ENCODE measurements at regions not wholly inside any gene's neighbourhood (a gene's known extent, or its start where the extent isn't known, plus 50 kb on each side); places are given as distances from the start of the nearest gene placed in this dataset.

DNA sequence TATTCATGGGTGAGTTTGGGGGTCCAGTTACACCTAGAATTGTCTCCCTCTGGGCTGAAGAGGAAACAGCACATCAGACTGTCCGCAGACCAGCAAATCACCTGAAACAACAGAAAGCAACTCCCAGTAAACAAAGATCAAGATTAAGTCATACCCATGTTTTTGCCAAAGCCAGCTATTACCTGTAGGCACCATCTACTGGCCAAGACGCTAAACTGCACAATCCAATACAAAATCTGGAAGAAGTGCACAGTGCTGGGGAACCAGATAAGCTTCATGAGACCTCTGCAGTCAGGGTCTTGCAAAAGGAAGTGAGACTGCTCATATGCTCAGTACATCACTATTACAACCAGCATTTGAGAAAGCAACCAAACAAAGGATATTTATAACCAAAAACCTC, 157.5 kb upstream of the ITM2A start:
- TF ChIP-seq, protein P1, sequence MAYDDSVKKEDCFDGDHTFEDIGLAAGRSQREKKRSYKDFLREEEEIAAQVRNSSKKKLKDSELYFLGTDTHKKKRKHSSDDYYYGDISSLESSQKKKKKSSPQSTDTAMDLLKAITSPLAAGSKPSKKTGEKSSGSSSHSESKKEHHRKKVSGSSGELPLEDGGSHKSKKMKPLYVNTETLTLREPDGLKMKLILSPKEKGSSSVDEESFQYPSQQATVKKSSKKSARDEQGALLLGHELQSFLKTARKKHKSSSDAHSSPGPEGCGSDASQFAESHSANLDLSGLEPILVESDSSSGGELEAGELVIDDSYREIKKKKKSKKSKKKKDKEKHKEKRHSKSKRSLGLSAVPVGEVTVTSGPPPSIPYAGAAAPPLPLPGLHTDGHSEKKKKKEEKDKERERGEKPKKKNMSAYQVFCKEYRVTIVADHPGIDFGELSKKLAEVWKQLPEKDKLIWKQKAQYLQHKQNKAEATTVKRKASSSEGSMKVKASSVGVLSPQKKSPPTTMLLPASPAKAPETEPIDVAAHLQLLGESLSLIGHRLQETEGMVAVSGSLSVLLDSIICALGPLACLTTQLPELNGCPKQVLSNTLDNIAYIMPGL (CRISPR knock-in tag; IDR thresholded peaks at IDR 0.05), result no peak
- TF ChIP-seq, protein P2, sequence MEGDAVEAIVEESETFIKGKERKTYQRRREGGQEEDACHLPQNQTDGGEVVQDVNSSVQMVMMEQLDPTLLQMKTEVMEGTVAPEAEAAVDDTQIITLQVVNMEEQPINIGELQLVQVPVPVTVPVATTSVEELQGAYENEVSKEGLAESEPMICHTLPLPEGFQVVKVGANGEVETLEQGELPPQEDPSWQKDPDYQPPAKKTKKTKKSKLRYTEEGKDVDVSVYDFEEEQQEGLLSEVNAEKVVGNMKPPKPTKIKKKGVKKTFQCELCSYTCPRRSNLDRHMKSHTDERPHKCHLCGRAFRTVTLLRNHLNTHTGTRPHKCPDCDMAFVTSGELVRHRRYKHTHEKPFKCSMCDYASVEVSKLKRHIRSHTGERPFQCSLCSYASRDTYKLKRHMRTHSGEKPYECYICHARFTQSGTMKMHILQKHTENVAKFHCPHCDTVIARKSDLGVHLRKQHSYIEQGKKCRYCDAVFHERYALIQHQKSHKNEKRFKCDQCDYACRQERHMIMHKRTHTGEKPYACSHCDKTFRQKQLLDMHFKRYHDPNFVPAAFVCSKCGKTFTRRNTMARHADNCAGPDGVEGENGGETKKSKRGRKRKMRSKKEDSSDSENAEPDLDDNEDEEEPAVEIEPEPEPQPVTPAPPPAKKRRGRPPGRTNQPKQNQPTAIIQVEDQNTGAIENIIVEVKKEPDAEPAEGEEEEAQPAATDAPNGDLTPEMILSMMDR (IDR thresholded peaks at IDR 0.05), result 0 out of 2 replicates have a peak, but pooled peaks have one; percentile 12
- Mint-ChIP-seq H3K4me1 (peaks cover 4% of the 10 kb centered on the region), H3K36me3 (no peaks in the 10 kb centered on the region), H3K27me3 (ENCODE audit: low read depth) (no peaks in the 10 kb centered on the region; the same call in none of the 2 replicates), H3K9me3 (peaks cover 12% of the 10 kb centered on the region), H3K4me3 (no peak overlapping the region), H3K27ac (no peak overlapping the region)
- ChIA-PET POLR2A (no interaction called here), CTCF (interaction anchor here (1.4 kb wide), 1 partner anchor 10 kb away, joined by 4 read pairs; no protein-coding TSS in a partner anchor)
- DNase-seq (ENCODE audit: low spot score) (no peak), ATAC-seq (peak; percentile 48; the same call in 1 of the 2 replicates)

DNA sequence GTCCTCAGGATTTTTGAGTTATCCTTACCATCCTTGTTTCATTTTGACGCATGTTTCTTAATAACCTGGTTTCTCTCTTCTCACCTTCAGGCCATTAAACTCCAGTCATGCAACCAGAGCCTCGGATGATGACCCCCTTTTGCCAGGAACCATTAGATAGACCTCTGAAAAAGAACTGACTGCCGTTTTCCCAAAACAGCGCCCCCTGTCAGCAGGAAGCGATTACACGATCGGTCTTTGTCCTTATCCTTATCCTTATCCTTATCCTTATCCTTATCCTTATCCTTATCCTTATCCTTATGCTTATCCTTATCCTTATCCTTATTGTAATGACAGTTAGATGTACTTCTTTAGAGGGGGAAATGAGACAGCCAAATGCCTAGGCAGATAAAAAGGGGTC, 148.4 kb upstream of the ITM2A start:
- POLR2A ChIA-PET, result no interaction called here
- Mint-ChIP-seq H3K4me1 (no peaks in the 10 kb centered on the region), H3K27me3 (ENCODE audit: low read depth) (no peaks in the 10 kb centered on the region), H3K36me3 (no peaks in the 10 kb centered on the region), H3K4me3 (no peak overlapping the region), H3K27ac (no peak overlapping the region), H3K9me3 (peaks cover 5% of the 10 kb centered on the region)
- peak; percentile 20 for DNase-seq (ENCODE audit: low spot score)
- TF ChIP-seq, protein P3, sequence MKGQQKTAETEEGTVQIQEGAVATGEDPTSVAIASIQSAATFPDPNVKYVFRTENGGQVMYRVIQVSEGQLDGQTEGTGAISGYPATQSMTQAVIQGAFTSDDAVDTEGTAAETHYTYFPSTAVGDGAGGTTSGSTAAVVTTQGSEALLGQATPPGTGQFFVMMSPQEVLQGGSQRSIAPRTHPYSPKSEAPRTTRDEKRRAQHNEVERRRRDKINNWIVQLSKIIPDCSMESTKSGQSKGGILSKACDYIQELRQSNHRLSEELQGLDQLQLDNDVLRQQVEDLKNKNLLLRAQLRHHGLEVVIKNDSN (CRISPR knock-in tag; IDR thresholded peaks at IDR 0.05), result no peak
- TF ChIP-seq, protein P2 (IDR thresholded peaks at IDR 0.05), result no peak
- TF ChIP-seq, protein P4, sequence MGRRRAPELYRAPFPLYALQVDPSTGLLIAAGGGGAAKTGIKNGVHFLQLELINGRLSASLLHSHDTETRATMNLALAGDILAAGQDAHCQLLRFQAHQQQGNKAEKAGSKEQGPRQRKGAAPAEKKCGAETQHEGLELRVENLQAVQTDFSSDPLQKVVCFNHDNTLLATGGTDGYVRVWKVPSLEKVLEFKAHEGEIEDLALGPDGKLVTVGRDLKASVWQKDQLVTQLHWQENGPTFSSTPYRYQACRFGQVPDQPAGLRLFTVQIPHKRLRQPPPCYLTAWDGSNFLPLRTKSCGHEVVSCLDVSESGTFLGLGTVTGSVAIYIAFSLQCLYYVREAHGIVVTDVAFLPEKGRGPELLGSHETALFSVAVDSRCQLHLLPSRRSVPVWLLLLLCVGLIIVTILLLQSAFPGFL (CRISPR knock-in tag; IDR thresholded peaks at IDR 0.05; ENCODE audit: borderline replicate concordance), result no peak
- TF ChIP-seq ZNF121 (CRISPR knock-in tag; IDR thresholded peaks at IDR 0.05), result no peak
- TF ChIP-seq ZNF423 (CRISPR knock-in tag; IDR thresholded peaks at IDR 0.05), result no peak
- no peak for TF ChIP-seq ELF4 (CRISPR knock-in tag; IDR thresholded peaks at IDR 0.05; ENCODE audit: low read depth)
- TF ChIP-seq, protein P5, sequence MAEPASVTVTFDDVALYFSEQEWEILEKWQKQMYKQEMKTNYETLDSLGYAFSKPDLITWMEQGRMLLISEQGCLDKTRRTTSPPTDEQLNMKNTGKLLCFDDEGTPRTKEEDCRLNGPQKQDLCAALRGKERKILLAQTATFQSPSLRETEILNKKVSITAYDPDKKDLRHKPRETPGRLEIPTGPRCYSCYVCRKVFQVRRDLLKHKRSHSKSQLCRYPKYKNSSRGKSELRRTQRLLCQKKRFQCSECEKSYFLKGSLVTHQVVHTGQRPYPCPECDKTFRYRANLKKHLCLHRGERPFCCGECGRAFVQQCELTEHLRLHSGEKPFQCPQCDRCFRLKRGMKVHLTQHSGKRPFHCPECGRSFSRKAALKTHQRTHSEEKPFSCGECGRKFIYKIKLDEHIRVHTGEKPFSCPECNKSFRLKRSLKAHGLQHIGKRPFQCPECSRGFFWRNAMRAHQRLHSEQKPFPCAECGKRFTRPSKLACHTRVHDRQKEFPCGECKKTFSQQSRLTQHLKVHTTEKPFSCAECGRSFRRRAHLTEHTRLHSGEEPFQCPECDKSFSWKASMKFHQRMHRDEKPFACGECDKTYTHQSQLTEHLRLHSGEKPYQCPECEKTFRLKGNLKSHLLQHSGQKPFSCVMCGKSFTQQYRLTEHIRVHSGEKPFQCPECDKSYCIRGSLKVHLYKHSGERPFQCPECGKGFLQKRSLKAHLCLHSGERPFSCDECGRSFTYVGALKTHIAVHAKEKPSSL (CRISPR knock-in tag; conservative IDR thresholded peaks at IDR 0.05), result no peak
- TF ChIP-seq, protein P1 (CRISPR knock-in tag; IDR thresholded peaks at IDR 0.05), result no peak
- TF ChIP-seq, protein P6, sequence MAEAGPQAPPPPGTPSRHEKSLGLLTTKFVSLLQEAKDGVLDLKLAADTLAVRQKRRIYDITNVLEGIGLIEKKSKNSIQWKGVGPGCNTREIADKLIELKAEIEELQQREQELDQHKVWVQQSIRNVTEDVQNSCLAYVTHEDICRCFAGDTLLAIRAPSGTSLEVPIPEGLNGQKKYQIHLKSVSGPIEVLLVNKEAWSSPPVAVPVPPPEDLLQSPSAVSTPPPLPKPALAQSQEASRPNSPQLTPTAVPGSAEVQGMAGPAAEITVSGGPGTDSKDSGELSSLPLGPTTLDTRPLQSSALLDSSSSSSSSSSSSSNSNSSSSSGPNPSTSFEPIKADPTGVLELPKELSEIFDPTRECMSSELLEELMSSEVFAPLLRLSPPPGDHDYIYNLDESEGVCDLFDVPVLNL (CRISPR knock-in tag; IDR thresholded peaks at IDR 0.05; ENCODE audit: borderline replicate concordance, low read depth), result no peak
- TF ChIP-seq MXD4 (CRISPR knock-in tag; IDR thresholded peaks at IDR 0.05; ENCODE audit: borderline replicate concordance), result no peak
- TF ChIP-seq FOXP1 (CRISPR knock-in tag; IDR thresholded peaks at IDR 0.05; ENCODE audit: borderline replicate concordance), result no peak
- CTCF ChIA-PET, result no interaction called here
- peak; percentile 55 for ATAC-seq

Data from WTC11 (cell line).